D721Med (cell line): ENCODE measurements at regions not wholly inside any gene's neighbourhood (a gene's known extent, or its start where the extent isn't known, plus 50 kb on each side); places are given as distances from the start of the nearest gene placed in this dataset.
"Not testable (repeated sequence)": the region's sequence is repeated elsewhere in the genome, so short reads cannot be mapped to it uniquely, and the experiment has no call there.

ENCODE experiments used
- DNase-seq: peaks from one replicate; pipeline ENCODE4 v3.0.0; 2011; ENCODE audit warnings: low spot score; ENCODE audit not compliant: insufficient read length
- FAIRE-seq: peaks from 2 replicates; lab custom pipeline; 2011; peaks lifted over from hg19 to GRCh38; lab: Jason Lieb, UNC
- CTCF ChIP-seq: IDR thresholded peaks from 2 replicates; pipeline ENCODE4 v1.5.1; 2012; ENCODE audit warnings: mild to moderate bottlenecking, control low read depth; ENCODE audit not compliant: insufficient read depth; ENCODE audit errors: missing control alignments

DNA sequence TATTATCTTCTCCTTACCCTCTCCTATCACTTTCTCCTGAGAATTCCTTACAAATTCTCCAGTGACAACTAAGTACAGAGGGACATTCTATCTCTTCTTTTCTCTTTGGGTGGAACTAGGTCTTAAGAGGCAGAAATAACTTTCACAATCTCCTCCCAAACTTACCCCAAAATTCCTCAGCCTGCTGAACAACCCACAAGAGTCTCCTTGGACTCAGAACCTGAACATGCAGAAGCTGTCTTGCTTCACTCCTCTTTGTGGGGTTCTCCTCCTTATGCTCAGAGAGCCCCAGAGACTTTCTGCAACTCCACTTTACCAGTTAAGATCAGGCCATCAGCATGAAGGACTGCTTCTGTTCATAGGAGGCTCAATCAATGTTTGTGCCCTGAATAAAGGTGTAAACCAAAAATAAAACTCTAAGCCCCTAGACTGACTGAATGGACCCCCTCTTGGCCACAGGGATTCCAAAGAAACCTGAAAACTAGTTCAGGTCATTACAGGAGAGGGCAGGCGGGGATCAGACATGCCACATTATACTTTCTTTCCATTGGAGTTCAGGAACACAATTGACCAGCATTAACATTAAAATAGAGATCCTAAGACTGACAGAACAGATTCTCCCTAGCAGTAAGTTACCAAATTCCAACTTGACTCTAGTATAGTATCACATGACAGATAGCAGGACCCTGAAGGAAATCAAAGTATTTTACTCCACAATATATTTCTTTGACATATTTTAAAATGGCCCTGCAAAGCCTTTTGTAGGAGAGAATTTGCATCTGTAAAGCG is 179.7 kb upstream of the FBXL17 start:
- FAIRE-seq (no peak), DNase-seq (no peak)
- TF ChIP-seq CTCF = no peak

DNA sequence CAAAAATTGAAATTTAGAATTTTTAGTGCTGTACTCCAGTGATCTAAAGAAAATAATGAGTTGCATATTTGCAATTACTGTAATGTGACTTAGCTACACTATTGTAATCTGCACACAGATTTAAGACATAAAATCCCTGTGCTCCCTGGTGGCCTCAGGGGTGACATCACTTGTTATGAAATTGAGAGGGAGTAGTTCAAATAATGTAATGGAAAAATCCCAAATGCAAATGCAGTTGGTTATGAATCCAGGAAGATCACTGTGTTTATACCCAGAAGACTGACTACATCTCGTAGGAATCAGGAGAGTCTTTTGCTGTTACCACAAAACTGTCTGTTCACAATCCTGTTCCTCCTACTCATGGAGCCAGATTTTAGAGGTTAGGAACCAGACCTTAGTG is 178.7 kb upstream of the FBXL17 start:
- DNase-seq (no peak), FAIRE-seq (no peak)
- TF ChIP-seq CTCF = no peak

GRCh38 chr5:108560166-108560565 is 178.3 kb upstream of the FBXL17 start:
- DNase-seq = no peak
- no peak for FAIRE-seq
- no peak for TF ChIP-seq CTCF

DNA sequence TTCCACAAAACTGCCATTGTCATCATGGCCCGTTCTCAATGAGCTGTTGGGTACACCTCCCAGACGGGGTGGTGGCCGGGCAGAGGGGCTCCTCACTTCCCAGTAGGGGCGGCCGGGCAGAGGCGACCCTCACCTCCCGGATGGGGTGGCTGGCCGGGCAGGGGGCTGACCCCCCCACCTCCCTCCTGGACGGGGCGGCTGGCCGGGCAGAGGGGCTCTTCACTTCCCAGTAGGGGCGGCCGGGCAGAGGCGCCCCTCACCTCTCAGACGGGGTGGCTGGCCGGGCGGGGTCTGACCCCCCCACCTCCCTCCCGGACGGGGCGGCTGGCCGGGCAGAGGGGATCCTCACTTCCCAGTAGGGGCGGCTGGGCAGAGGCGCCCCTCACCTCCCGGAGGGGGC is 176.9 kb upstream of the FBXL17 start:
- FAIRE-seq, DNase-seq: not testable (repeated sequence)

GRCh38 chr5:108558142-108558541 is 176.2 kb upstream of the FBXL17 start:
- not testable (repeated sequence) for FAIRE-seq, DNase-seq

DNA sequence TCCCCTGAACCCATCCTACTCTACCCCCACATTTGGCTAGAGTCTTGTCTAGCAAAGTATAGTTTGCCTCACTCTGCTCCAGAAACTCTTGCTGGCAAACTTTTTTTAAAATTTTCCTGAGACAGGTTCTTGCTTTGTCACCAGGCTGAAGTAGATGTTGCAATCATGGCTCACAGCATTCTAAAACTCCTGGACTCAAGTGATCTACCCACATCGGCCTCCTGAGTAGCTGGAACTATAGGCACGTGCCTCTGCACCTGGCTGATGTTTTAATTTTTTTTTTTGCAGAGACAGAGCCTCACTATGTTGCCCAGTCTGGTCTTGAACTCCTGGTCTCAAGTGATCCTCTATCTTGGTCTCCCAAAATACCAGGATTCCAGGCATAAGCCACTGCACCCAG is 175.8 kb upstream of the FBXL17 start:
- no peak for TF ChIP-seq CTCF
- DNase-seq = no peak
- FAIRE-seq = no peak

DNA sequence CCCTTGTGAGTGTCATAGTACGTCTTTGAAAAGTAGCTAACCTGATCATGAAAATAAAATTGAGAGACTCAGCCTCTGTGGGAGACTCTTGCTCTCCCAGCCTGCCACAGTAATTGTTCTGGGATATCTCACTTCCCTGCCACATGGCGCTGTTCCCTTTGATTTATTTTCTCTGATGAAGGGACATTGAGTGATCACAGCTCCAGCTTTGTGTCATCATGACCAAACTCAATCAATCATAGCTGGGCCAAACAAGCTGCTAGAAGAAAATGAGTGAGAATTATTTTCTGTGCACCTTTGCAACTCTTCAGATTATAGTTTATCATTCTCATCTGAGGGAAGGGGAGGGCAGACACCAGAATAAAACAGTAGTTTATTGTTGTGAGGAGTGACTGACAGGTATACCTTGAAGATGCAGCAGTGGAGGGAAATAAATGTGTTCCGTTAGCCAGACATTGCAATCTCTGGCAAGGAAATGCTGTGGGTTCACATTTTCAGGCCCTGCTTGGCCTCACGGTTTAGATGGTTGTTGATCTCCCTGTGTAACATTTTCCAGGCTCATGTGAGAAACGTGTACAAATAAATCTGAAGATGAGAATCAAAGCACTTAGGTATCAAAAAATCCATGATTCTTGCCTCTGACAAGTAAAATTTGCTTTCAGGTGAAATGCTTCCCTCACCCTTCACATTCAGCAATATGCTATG is 174.7 kb upstream of the FBXL17 start:
- TF ChIP-seq CTCF = no peak
- DNase-seq (no peak), FAIRE-seq (no peak)
